ENCODE measurements at regions not wholly inside any gene's neighbourhood (a gene's known extent, or its start where the extent isn't known, plus 50 kb on each side); places are given as distances from the start of the nearest gene placed in this dataset.

DNA sequence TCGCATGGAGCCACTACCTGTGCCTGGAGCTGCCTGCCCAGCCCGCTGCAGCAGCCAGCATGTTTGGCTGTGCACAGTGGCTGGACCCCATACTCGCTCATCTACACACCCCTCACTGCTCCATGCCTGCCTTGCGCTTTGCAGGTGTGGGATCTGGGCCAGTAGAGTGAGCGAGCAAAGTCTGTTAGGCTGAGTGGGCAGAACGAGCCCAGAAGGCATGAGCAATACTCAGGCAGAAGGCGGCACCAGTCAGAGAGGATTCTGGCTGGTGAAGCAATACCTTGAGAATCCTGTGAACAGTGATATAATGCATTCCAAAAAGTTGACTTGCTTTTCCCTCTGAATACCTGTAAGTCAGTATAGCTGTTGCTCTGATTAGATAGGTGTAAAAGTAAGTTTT is 816.4 kb downstream of the KCNT2 start:
- Histone ChIP-seq H3K27me3 (ENCODE audit: insufficient read depth, low read length) (no peaks in the 10 kb centered on the region), H2AFZ (ENCODE audit: low read depth, low read length, poor library complexity, severe bottlenecking) (no peak overlapping the region), H3K4me3 (replicated peaks in 1 of 2; ENCODE audit: low read depth in 1 of 2, low read length in 2 of 2) (no peak overlapping the region), H3K4me2 (ENCODE audit: low read length) (no peak overlapping the region), H3K9ac (ENCODE audit: low read length) (no peak overlapping the region), H3K9me2 (ENCODE audit: insufficient read depth) (no peaks in the 10 kb centered on the region), H3K27ac (ENCODE audit: low read depth, low read length) (no peak overlapping the region), H3K79me2 (ENCODE audit: insufficient read depth, low read length) (no peaks in the 10 kb centered on the region), H4K20me1 (ENCODE audit: insufficient read depth) (no peaks in the 10 kb centered on the region), H3K9me3 (ENCODE audit: control insufficient read depth in 1 of 2, insufficient read depth in 1 of 2, low read depth in 1 of 2, low read length in 2 of 2) (no peaks in the 10 kb centered on the region), H3K4me1 (ENCODE audit: control insufficient read depth in 1 of 2, insufficient read depth in 2 of 2, low read length in 2 of 2) (no peaks in the 10 kb centered on the region), H3K36me3 (ENCODE audit: control insufficient read depth in 1 of 2, insufficient read depth in 2 of 2, low read length in 2 of 2) (no peaks in the 10 kb centered on the region)
- no peak for TF ChIP-seq CBX3 (IDR thresholded peaks at IDR 0.05; ENCODE audit: low read depth)
- TF ChIP-seq EZH2phosphoT487 (IDR thresholded peaks at IDR 0.05; ENCODE audit: borderline replicate concordance) = no peak
- no peak for TF ChIP-seq YY1 (IDR thresholded peaks at IDR 0.05; ENCODE audit: extremely low read depth, insufficient replicate concordance, low read depth, low read length)
- TF ChIP-seq, protein P1, sequence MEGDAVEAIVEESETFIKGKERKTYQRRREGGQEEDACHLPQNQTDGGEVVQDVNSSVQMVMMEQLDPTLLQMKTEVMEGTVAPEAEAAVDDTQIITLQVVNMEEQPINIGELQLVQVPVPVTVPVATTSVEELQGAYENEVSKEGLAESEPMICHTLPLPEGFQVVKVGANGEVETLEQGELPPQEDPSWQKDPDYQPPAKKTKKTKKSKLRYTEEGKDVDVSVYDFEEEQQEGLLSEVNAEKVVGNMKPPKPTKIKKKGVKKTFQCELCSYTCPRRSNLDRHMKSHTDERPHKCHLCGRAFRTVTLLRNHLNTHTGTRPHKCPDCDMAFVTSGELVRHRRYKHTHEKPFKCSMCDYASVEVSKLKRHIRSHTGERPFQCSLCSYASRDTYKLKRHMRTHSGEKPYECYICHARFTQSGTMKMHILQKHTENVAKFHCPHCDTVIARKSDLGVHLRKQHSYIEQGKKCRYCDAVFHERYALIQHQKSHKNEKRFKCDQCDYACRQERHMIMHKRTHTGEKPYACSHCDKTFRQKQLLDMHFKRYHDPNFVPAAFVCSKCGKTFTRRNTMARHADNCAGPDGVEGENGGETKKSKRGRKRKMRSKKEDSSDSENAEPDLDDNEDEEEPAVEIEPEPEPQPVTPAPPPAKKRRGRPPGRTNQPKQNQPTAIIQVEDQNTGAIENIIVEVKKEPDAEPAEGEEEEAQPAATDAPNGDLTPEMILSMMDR (IDR thresholded peaks at IDR 0.05 in 2 of 3, conservative IDR thresholded peaks at IDR 0.05 in 1 of 3; ENCODE audit: borderline replicate concordance in 1 of 3, insufficient read depth in 1 of 3, low read depth in 2 of 3, low read length in 2 of 3) = no peak
- TF ChIP-seq ZFX (IDR thresholded peaks at IDR 0.05) = no peak
- TF ChIP-seq, protein P2, sequence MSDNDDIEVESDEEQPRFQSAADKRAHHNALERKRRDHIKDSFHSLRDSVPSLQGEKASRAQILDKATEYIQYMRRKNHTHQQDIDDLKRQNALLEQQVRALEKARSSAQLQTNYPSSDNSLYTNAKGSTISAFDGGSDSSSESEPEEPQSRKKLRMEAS (IDR thresholded peaks at IDR 0.05) = no peak
- RAD21 ChIA-PET (ENCODE audit: low non-redundant PET in 1 of 2, low total read pairs in 2 of 2, uncharacterized antibody in 2 of 2, unreplicated experiment in 2 of 2) = no interaction called here
- POLR2A ChIA-PET = no interaction called here
- intact Hi-C loops (cut with micrococcal nuclease) = no loop called here
- no peak for DNase-seq (ENCODE audit: low read depth, low spot score)
- ATAC-seq = no peak
- CTCF ChIA-PET = no interaction called here
- no TSS peak for BruUV-seq (replicated peaks)

DNA sequence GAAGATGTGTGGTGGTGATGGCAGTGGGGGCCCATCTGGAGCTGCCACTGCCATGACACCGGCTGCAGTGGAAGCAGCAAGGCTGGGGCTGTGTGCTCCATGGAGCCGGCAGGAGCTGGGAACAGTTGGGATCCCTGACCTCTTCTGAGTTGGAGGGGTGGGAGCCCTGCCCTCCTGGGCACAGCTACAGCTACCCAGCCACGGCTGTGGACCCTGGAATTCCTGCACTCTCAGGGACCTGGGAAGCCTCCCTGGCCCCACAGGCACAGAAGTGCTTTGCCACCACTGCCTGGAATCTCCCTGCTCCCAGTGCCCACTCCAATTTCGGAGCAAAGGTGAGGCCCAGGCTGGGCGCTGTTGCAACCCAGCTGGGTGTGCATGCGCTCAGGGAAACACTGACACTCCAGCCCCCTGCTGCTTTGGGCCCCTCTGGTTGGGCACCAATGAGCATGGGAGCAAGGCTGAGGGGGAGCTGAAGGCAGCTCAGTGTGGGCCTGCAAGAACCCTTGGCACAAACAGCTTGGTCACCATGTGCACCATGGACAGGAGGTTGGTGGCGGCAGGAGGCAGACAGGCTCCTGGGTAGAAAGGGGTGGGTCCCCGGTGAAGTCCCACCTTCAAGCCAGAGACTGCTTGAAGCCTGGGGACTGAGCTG is 817.6 kb downstream of the KCNT2 start:
- no peaks in the 10 kb centered on the region for H3K27me3 ChIP-seq (ENCODE audit: insufficient read depth, low read length)
- RAD21 ChIA-PET (ENCODE audit: low non-redundant PET in 1 of 2, low total read pairs in 2 of 2, uncharacterized antibody in 2 of 2, unreplicated experiment in 2 of 2) = no interaction called here
- TF ChIP-seq, protein P3, sequence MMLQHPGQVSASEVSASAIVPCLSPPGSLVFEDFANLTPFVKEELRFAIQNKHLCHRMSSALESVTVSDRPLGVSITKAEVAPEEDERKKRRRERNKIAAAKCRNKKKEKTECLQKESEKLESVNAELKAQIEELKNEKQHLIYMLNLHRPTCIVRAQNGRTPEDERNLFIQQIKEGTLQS (IDR thresholded peaks at IDR 0.05) = no peak
- TF ChIP-seq, protein P4, sequence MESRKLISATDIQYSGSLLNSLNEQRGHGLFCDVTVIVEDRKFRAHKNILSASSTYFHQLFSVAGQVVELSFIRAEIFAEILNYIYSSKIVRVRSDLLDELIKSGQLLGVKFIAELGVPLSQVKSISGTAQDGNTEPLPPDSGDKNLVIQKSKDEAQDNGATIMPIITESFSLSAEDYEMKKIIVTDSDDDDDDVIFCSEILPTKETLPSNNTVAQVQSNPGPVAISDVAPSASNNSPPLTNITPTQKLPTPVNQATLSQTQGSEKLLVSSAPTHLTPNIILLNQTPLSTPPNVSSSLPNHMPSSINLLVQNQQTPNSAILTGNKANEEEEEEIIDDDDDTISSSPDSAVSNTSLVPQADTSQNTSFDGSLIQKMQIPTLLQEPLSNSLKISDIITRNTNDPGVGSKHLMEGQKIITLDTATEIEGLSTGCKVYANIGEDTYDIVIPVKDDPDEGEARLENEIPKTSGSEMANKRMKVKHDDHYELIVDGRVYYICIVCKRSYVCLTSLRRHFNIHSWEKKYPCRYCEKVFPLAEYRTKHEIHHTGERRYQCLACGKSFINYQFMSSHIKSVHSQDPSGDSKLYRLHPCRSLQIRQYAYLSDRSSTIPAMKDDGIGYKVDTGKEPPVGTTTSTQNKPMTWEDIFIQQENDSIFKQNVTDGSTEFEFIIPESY (IDR thresholded peaks at IDR 0.05; ENCODE audit: extremely low read depth, insufficient replicate concordance, low read length) = no peak
- no peak for TF ChIP-seq EZH2 (IDR thresholded peaks at IDR 0.05)
- no peak for TF ChIP-seq POLR2AphosphoS5 (IDR thresholded peaks at IDR 0.05; ENCODE audit: low read depth, low read length)
- no peak for TF ChIP-seq RAD21 (IDR thresholded peaks at IDR 0.05; ENCODE audit: low read depth)
- TF ChIP-seq, protein P2 (IDR thresholded peaks at IDR 0.05) = no peak
- no peak for TF ChIP-seq ELF1 (IDR thresholded peaks at IDR 0.05; ENCODE audit: borderline replicate concordance, low read depth)
- H3K79me2 ChIP-seq (ENCODE audit: insufficient read depth, low read length) = no peaks in the 10 kb centered on the region
- no peak overlapping the region for H3K9ac ChIP-seq (ENCODE audit: low read length)
- no peaks in the 10 kb centered on the region for H3K36me3 ChIP-seq (ENCODE audit: control insufficient read depth in 1 of 2, insufficient read depth in 2 of 2, low read length in 2 of 2)
- CTCF ChIA-PET = no interaction called here
- H4K20me1 ChIP-seq (ENCODE audit: insufficient read depth) = no peaks in the 10 kb centered on the region
- H3K9me3 ChIP-seq (ENCODE audit: control insufficient read depth in 1 of 2, insufficient read depth in 1 of 2, low read depth in 1 of 2, low read length in 2 of 2) = no peaks in the 10 kb centered on the region
- POLR2A ChIA-PET = no interaction called here
- no peak overlapping the region for H3K4me2 ChIP-seq (ENCODE audit: low read length)
- H2AFZ ChIP-seq (ENCODE audit: low read depth, low read length, poor library complexity, severe bottlenecking) = no peak overlapping the region
- H3K9me2 ChIP-seq (ENCODE audit: insufficient read depth) = no peaks in the 10 kb centered on the region
- DNase-seq (ENCODE audit: low read depth, low spot score) (no peak), ATAC-seq (no peak)
- no peaks in the 10 kb centered on the region for H3K4me1 ChIP-seq (ENCODE audit: control insufficient read depth in 1 of 2, insufficient read depth in 2 of 2, low read length in 2 of 2)
- no peak overlapping the region for H3K27ac ChIP-seq (ENCODE audit: low read depth, low read length)
- BruUV-seq (replicated peaks) = no TSS peak
- intact Hi-C loops (cut with micrococcal nuclease) = no loop called here
- no peak overlapping the region for H3K4me3 ChIP-seq (replicated peaks in 1 of 2; ENCODE audit: low read depth in 1 of 2, low read length in 2 of 2)

Measured in HCT116 (cell line).